Adrenal gland (tissue), 9 donors: ENCODE measurements at regions not wholly inside any gene's neighbourhood (a gene's known extent, or its start where the extent isn't known, plus 50 kb on each side); places are given as distances from the start of the nearest gene placed in this dataset.

Experiments
- DNase-seq, 7 donors: peaks; one replicate each; pipeline ENCODE4 v3.0.0-alpha.2; 2019 to 2020
- H3K27ac ChIP-seq, 5 donors: fragments of 200-600 bp; sonication (generic) in 4 of 5; 1 replicate in 3 of 5; 2 replicates in 2 of 5; pipeline versions ENCODE4 v1.5.1 to v1.8.0; 2016 to 2020; ENCODE audit warnings: mild to moderate bottlenecking in 1 of 5
- H3K27me3 ChIP-seq: fragments of 200-600 bp; 2 replicates; pipeline ENCODE4 v1.8.0; 2021
- H3K36me3 ChIP-seq, 2 donors: fragments of 200-600 bp; replicated peaks in 1 of 2; 1 replicate in 1 of 2; 2 replicates in 1 of 2; pipeline versions ENCODE4 v1.5.1 to v1.8.0; 2018 to 2022
- H3K4me1 ChIP-seq, 2 donors: fragments of 200-600 bp; replicated peaks in 1 of 2; 1 replicate in 1 of 2; 2 replicates in 1 of 2; pipeline versions ENCODE4 v1.5.1 to v1.8.0; 2018 to 2021
- H3K4me3 ChIP-seq, 4 donors: fragments of 200-600 bp; sonication (generic) in 3 of 4; one replicate each; pipeline ENCODE4 v1.5.1; 2016 to 2018
- H3K9me3 ChIP-seq, 3 donors: fragments of 200-600 bp; sonication (generic) in 1 of 3; replicated peaks in 1 of 3; 1 replicate in 2 of 3; 2 replicates in 1 of 3; pipeline versions ENCODE4 v1.5.1 to v1.8.0; 2016 to 2021
- POLR2A ChIP-seq, 2 donors: fragments of 450-650 bp; IDR thresholded peaks; one replicate each; pipeline ENCODE4 v1.6.1; 2017; ENCODE audit warnings: antibody characterized with exemption in 2 of 2, mild to moderate bottlenecking in 2 of 2, moderate library complexity in 1 of 2
- WGBS, 4 donors: extraction: QIAGEN DNeasy Blood & Tissue Kit in 2 of 4; methylation state at CpG; one replicate each; pipeline versions ENCODE4 v1.1.5 to v1.1.7; 2013 to 2017; 5-methylcytosine and 5-hydroxymethylcytosine counted together
- intact Hi-C, 2 donors: fragments of 100-400 bp; cut with DNase I; formaldehyde crosslinking; loops; one replicate each; pipeline versions ENCODE4 v1.14.1 to v1.15.0; 2022 to 2023
- TF ChIP-seq, protein P1 (sequence below), 6 experiments: fragments of 450-650 bp in 4 of 6; fragments of 200-600 bp in 2 of 6; sonication (generic) in 1 of 6; IDR thresholded peaks; 1 replicate in 5 of 6; 2 replicates in 1 of 6; pipeline versions ENCODE4 v1.5.1 to v1.8.0; 2016 to 2021; ENCODE audit warnings: antibody characterized with exemption in 6 of 6, mild to moderate bottlenecking in 2 of 6, moderate library complexity in 1 of 6
- donor health status: healthy with polysubstance abuse.
- donor health status: Bipolar disorder and iron deficiency.
- donor health status: DM: yes; HTN: yes; CAD: no.
- donor health status: DM: no; HTN: no; CAD: no.
- donor health status: DM: no; HTN: no; CAD: no.

DNA sequence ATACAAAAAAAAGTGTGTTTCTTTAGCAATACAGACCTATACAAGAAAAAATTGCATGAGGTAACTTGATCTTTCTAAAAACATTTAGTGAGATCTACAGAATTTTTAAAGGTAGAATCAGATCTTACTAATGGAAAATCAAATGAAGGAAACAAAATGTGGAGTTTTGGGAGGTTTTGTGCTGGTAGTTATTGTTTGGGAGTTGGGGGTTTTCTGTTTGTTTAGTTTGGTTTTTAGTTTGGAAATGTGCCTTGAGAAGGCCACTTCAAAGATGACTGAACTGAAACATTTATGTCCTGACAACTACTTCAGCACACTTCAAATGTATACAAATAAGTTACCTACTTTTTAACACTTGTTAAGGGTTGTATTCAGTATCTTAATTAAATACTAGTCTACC lies 280.1 kb downstream of the NR2F1-AS1 start:
- no peak for TF ChIP-seq POLR2A (IDR thresholded peaks at IDR 0.05)
- TF ChIP-seq, protein P1, sequence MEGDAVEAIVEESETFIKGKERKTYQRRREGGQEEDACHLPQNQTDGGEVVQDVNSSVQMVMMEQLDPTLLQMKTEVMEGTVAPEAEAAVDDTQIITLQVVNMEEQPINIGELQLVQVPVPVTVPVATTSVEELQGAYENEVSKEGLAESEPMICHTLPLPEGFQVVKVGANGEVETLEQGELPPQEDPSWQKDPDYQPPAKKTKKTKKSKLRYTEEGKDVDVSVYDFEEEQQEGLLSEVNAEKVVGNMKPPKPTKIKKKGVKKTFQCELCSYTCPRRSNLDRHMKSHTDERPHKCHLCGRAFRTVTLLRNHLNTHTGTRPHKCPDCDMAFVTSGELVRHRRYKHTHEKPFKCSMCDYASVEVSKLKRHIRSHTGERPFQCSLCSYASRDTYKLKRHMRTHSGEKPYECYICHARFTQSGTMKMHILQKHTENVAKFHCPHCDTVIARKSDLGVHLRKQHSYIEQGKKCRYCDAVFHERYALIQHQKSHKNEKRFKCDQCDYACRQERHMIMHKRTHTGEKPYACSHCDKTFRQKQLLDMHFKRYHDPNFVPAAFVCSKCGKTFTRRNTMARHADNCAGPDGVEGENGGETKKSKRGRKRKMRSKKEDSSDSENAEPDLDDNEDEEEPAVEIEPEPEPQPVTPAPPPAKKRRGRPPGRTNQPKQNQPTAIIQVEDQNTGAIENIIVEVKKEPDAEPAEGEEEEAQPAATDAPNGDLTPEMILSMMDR (IDR thresholded peaks at IDR 0.05) = no peak
- no peaks in the 10 kb centered on the region for H3K9me3 ChIP-seq
- intact Hi-C loops = no loop called here
- no peak for DNase-seq
- no peaks in the 10 kb centered on the region for H3K27me3 ChIP-seq
- H3K4me1 ChIP-seq = no peaks in the 10 kb centered on the region
- no peak overlapping the region for H3K4me3 ChIP-seq
- H3K27ac ChIP-seq = no peak overlapping the region
- H3K36me3 ChIP-seq = no peaks in the 10 kb centered on the region

- no peak for DNase-seq
Measured at GRCh38 chr5:93300309-93300923, 280.6 kb downstream of the NR2F1-AS1 start.

GRCh38 chr5:93299681-93300308 lies 281.2 kb downstream of the NR2F1-AS1 start:
- Histone ChIP-seq H3K27ac (no peak overlapping the region), H3K36me3 (no peaks in the 10 kb centered on the region), H3K9me3 (no peaks in the 10 kb centered on the region), H3K27me3 (no peaks in the 10 kb centered on the region), H3K4me1 (no peaks in the 10 kb centered on the region), H3K4me3 (no peak overlapping the region)
- no peak for DNase-seq
- intact Hi-C loops = no loop called here
- 82 to 90% (median 83%) methylated on average over 6 of the region's 6 CpGs for WGBS, 4 donors
- no peak for TF ChIP-seq POLR2A (IDR thresholded peaks at IDR 0.05)
- TF ChIP-seq, protein P1 (IDR thresholded peaks at IDR 0.05) = no peak

More at GRCh38 chr5:93300309-93300923, 280.6 kb downstream of the NR2F1-AS1 start:
- H3K27ac ChIP-seq = no peak overlapping the region
- no peaks in the 10 kb centered on the region for H3K9me3 ChIP-seq
- 74 to 80% (median 77%) methylated on average over 8 of the region's 8 CpGs for WGBS, 4 donors
- no peak overlapping the region for H3K4me3 ChIP-seq
- intact Hi-C loops = no loop called here
- H3K36me3 ChIP-seq = no peaks in the 10 kb centered on the region
- no peaks in the 10 kb centered on the region for H3K27me3 ChIP-seq
- no peaks in the 10 kb centered on the region for H3K4me1 ChIP-seq
- no peak for TF ChIP-seq POLR2A (IDR thresholded peaks at IDR 0.05)
- TF ChIP-seq, protein P1 (IDR thresholded peaks at IDR 0.05) = no peak

GRCh38 chr5:93297116-93297515 lies 283.9 kb downstream of the NR2F1-AS1 start:
- Histone ChIP-seq H3K27ac (no peak overlapping the region), H3K4me1 (no peaks in the 10 kb centered on the region), H3K4me3 (no peak overlapping the region), H3K9me3 (no peaks in the 10 kb centered on the region), H3K36me3 (no peaks in the 10 kb centered on the region), H3K27me3 (no peaks in the 10 kb centered on the region)
- WGBS, 4 donors = 63 to 100% (median 95%) methylated on average over 2 of the region's 2 CpGs
- intact Hi-C loops = no loop called here
- no peak for DNase-seq
- TF ChIP-seq POLR2A (IDR thresholded peaks at IDR 0.05) = no peak
- TF ChIP-seq, protein P1 (IDR thresholded peaks at IDR 0.05) = no peak
